ENCODE measurements at regions not wholly inside any gene's neighbourhood (a gene's known extent, or its start where the extent isn't known, plus 50 kb on each side); places are given as distances from the start of the nearest gene placed in this dataset.

DNA sequence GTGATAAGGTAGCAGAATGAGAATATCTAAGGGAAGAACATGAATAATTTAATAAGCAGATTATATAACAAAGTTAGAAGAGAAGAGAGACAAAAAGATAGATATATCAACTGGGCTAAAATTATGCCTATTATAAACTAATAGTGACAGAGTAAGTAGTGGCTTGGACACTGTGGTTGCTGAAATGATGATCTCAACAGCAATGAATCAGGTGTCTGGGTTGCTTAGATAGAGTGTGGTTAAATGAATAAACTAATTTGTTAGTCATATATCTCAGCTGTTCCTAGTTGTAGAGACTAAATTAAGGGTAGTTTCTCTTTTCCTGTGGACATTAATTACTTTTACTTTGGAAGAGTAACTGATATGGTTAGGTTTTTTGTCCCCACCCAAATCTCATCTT, 1485.4 kb upstream of the CELF4 start:
- ChIA-PET POLR2A (no interaction called here), CTCF (no interaction called here)
- no peak for TF ChIP-seq FOXM1 (IDR thresholded peaks at IDR 0.05; ENCODE audit: borderline replicate concordance)
- TF ChIP-seq TARDBP (IDR thresholded peaks at IDR 0.05): no peak
- no peak for TF ChIP-seq L3MBTL2 (conservative IDR thresholded peaks at IDR 0.05)
- no peak for TF ChIP-seq BHLHE40 (IDR thresholded peaks at IDR 0.05; ENCODE audit: borderline replicate concordance)
- TF ChIP-seq FOXK2 (IDR thresholded peaks at IDR 0.05): no peak
- no peak for TF ChIP-seq ELF4 (IDR thresholded peaks at IDR 0.05)
- no peak for TF ChIP-seq CTBP1 (IDR thresholded peaks at IDR 0.05; ENCODE audit: borderline replicate concordance)
- no peak for TF ChIP-seq LEF1 (IDR thresholded peaks at IDR 0.05; ENCODE audit: borderline replicate concordance)
- no peak for TF ChIP-seq SUZ12 (IDR thresholded peaks at IDR 0.05)
- TF ChIP-seq SP1 (IDR thresholded peaks at IDR 0.05): no peak
- no peak for TF ChIP-seq HDGF (IDR thresholded peaks at IDR 0.05; ENCODE audit: borderline replicate concordance)
- TF ChIP-seq NFRKB (IDR thresholded peaks at IDR 0.05): no peak
- TF ChIP-seq ZNF384 (IDR thresholded peaks at IDR 0.05): no peak
- TF ChIP-seq, protein P1, sequence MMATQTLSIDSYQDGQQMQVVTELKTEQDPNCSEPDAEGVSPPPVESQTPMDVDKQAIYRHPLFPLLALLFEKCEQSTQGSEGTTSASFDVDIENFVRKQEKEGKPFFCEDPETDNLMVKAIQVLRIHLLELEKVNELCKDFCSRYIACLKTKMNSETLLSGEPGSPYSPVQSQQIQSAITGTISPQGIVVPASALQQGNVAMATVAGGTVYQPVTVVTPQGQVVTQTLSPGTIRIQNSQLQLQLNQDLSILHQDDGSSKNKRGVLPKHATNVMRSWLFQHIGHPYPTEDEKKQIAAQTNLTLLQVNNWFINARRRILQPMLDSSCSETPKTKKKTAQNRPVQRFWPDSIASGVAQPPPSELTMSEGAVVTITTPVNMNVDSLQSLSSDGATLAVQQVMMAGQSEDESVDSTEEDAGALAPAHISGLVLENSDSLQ (IDR thresholded peaks at IDR 0.05): no peak
- no peak for TF ChIP-seq FOXA1 (IDR thresholded peaks at IDR 0.05)
- no peak for DNase-seq (ENCODE audit: extremely low spot score)

DNA sequence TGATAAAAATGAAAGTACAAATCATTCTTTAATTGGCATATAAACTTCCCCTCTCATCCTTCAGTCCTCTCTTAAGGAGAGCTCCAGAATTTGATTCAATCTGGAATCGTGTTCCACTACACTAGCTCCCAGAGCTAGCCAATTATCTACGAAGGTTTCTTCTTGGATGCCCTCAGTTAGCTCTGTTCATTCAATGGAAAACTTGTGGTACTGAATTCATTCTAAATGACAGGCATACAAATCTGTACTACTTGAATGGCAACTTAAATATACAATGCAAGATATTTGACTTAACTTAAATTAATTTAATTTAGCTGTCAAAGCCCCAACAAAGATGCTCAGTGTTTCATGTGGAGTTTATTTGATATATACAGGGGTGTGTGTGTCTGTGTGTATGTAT, 1474.2 kb upstream of the CELF4 start:
- no peak for TF ChIP-seq ARNT (IDR thresholded peaks at IDR 0.05)
- no peak for TF ChIP-seq HDGF (IDR thresholded peaks at IDR 0.05; ENCODE audit: borderline replicate concordance)
- no peak for TF ChIP-seq SUZ12 (IDR thresholded peaks at IDR 0.05)
- no peak for TF ChIP-seq FOXM1 (IDR thresholded peaks at IDR 0.05; ENCODE audit: borderline replicate concordance)
- no peak for TF ChIP-seq L3MBTL2 (conservative IDR thresholded peaks at IDR 0.05)
- no peak for TF ChIP-seq BHLHE40 (IDR thresholded peaks at IDR 0.05; ENCODE audit: borderline replicate concordance)
- no peak for TF ChIP-seq FOXA1 (IDR thresholded peaks at IDR 0.05)
- no peak for TF ChIP-seq ELF4 (IDR thresholded peaks at IDR 0.05)
- ChIA-PET CTCF (interaction anchor here (0.6 kb wide), 1 partner anchor 52 kb away, joined by 3 read pairs; no protein-coding TSS in a partner anchor), POLR2A (no interaction called here)

DNA sequence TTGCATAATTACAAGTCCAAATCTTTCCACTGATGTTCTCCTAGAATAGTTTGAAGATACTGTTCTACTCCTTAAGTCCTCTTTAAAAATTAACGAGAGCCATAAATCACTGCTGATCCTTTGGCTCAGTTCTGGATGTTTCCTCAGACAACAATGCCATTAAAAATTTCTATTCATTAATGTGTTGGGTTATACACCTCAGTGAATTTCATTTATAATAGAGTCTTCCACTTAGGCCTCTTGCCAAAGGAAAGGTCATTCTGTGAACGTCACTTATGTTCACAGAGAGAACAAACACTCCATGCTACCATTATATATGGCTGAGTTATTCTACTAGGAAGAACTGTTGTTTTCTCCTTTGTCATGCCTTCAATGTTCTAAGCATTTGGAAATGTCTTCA, 1472.3 kb upstream of the CELF4 start:
- CTCF ChIA-PET: interaction anchor here (0.6 kb wide), 1 partner anchor 30 kb away, joined by 6 read pairs; no protein-coding TSS in a partner anchor
- no peak for TF ChIP-seq ELF4 (IDR thresholded peaks at IDR 0.05)
- TF ChIP-seq HDGF (IDR thresholded peaks at IDR 0.05; ENCODE audit: borderline replicate concordance): no peak
- no peak for TF ChIP-seq CTBP1 (IDR thresholded peaks at IDR 0.05; ENCODE audit: borderline replicate concordance)
- TF ChIP-seq FOXK2 (IDR thresholded peaks at IDR 0.05): no peak
- no peak for TF ChIP-seq FOXA1 (IDR thresholded peaks at IDR 0.05)
- no peak for TF ChIP-seq ZNF384 (IDR thresholded peaks at IDR 0.05)
- TF ChIP-seq SUZ12 (IDR thresholded peaks at IDR 0.05): no peak
- no peak for TF ChIP-seq LEF1 (IDR thresholded peaks at IDR 0.05; ENCODE audit: borderline replicate concordance)
- TF ChIP-seq FOXM1 (IDR thresholded peaks at IDR 0.05; ENCODE audit: borderline replicate concordance): no peak
- TF ChIP-seq SP1 (IDR thresholded peaks at IDR 0.05): no peak
- no peak for TF ChIP-seq NFRKB (IDR thresholded peaks at IDR 0.05)
- no peak for TF ChIP-seq BHLHE40 (IDR thresholded peaks at IDR 0.05; ENCODE audit: borderline replicate concordance)
- TF ChIP-seq, protein P1 (IDR thresholded peaks at IDR 0.05): no peak
- TF ChIP-seq ARNT (IDR thresholded peaks at IDR 0.05): no peak
- TF ChIP-seq TARDBP (IDR thresholded peaks at IDR 0.05): no peak
- TF ChIP-seq L3MBTL2 (conservative IDR thresholded peaks at IDR 0.05): no peak
- no peak for DNase-seq (ENCODE audit: extremely low spot score)
- POLR2A ChIA-PET: no interaction called here

More for the DNA sequence above, 1474.2 kb upstream of the CELF4 start:
- DNase-seq (ENCODE audit: extremely low spot score): no peak

DNA sequence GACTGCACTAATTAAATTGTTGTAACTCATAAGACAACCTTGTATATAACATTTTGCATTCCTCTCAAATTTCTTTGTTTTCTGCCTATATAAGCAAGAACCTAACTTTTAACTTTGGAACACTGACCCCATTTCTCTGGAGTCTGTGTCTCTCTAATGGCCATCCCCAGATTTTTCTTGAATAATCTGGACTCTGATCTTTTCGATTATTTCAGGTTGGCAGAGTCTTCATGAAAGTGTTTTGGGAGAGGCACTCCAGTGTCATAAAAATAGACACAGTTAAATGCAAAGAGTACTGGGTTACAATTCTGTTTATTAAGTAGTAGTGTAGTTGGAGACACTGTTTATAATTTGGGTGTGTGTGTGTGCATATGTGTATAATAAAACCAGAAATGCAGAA, 1467.7 kb upstream of the CELF4 start:
- CTCF ChIA-PET: no interaction called here
- POLR2A ChIA-PET: no interaction called here
- no peak for DNase-seq (ENCODE audit: extremely low spot score)
- TF ChIP-seq SP1 (IDR thresholded peaks at IDR 0.05): no peak

DNA sequence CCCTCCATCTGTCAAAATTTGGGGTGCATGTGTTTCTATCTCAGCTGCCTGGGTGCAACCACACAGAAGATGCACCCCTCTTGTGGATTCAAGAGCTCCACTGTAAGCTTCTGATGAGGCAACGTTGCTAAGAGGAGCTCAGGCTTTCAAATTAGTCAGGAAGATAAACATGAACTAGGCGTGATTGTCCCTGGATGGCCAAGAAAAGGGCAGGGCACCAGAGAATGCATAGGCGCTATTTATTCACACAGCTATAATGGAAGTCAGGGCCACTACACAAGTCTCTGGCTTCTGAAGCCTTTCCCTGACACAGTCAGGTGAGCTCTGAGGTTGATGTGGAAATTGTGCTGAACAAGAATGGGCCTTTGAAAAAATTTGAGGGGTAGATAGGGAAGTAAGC, 1466.0 kb upstream of the CELF4 start:
- ChIA-PET CTCF (no interaction called here), POLR2A (no interaction called here)
- TF ChIP-seq ARNT (IDR thresholded peaks at IDR 0.05): no peak
- no peak for TF ChIP-seq SUZ12 (IDR thresholded peaks at IDR 0.05)
- TF ChIP-seq CTBP1 (IDR thresholded peaks at IDR 0.05; ENCODE audit: borderline replicate concordance): no peak
- no peak for TF ChIP-seq ELF4 (IDR thresholded peaks at IDR 0.05)
- TF ChIP-seq NFRKB (IDR thresholded peaks at IDR 0.05): no peak
- DNase-seq (ENCODE audit: extremely low spot score): no peak

DNA sequence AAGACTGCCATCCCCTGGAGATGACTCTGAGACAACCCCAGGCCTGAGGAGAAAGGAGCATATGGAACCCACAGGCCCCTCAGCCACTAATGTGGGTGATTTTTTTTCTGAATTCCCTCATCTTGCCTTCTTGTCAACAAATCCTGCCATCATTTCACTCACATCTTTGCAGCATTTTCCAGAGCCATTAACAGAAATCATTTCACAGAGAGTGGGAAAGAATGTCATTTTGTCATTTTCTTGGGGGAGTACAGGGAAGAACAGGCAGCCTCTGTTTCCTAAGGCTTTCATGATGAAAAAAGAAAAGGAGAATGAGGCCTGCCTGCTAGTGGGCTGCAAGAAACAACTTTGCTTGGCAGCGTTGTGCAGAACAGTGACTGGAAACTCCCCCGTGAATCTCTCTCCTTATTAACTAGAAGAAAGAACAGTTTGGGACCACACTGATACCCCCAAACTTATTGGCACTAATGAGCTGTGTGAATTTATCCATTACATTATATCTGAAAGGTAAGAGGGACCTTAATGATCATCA, 1464.6 kb upstream of the CELF4 start:
- no peak for DNase-seq (ENCODE audit: extremely low spot score)
- TF ChIP-seq ELF4 (IDR thresholded peaks at IDR 0.05) (no peak), L3MBTL2 (conservative IDR thresholded peaks at IDR 0.05) (no peak), FOXA1 (IDR thresholded peaks at IDR 0.05) (no peak), CTBP1 (IDR thresholded peaks at IDR 0.05; ENCODE audit: borderline replicate concordance) (no peak), ARNT (IDR thresholded peaks at IDR 0.05) (no peak), SUZ12 (IDR thresholded peaks at IDR 0.05) (no peak), FOXK2 (IDR thresholded peaks at IDR 0.05) (no peak), HDGF (IDR thresholded peaks at IDR 0.05; ENCODE audit: borderline replicate concordance) (no peak), SP1 (IDR thresholded peaks at IDR 0.05) (no peak), LEF1 (IDR thresholded peaks at IDR 0.05; ENCODE audit: borderline replicate concordance) (no peak), ZNF384 (IDR thresholded peaks at IDR 0.05) (no peak), NFRKB (IDR thresholded peaks at IDR 0.05) (no peak), TARDBP (IDR thresholded peaks at IDR 0.05) (no peak)
- TF ChIP-seq, protein P1 (IDR thresholded peaks at IDR 0.05): no peak
- CTCF ChIA-PET: no interaction called here
- POLR2A ChIA-PET: no interaction called here

Data from HEK293T (cell line).